Stimulated activated naive CD8-positive, alpha-beta T cell treated with anti-CD3 and anti-CD28 coated beads, Interleukin-15, Interleukin-2, amounts not matched to agents 100 ng/mL and 50 ng/mL, for 24 hours (primary cell): ENCODE measurements at regions not wholly inside any gene's neighbourhood (a gene's known extent, or its start where the extent isn't known, plus 50 kb on each side); places are given as distances from the start of the nearest gene placed in this dataset.

Experiments
- H3K27ac Mint-ChIP-seq: one replicate; pipeline ENCODE4 v1.8.0; 2021; ENCODE audit warnings: mild to moderate bottlenecking, mixed read lengths
- H3K27me3 Mint-ChIP-seq: one replicate; pipeline ENCODE4 v1.8.0; 2021; ENCODE audit warnings: mixed read lengths
- H3K36me3 Mint-ChIP-seq: one replicate; pipeline ENCODE4 v1.8.0; 2021; ENCODE audit warnings: low read depth, mixed read lengths
- H3K4me1 Mint-ChIP-seq: one replicate; pipeline ENCODE4 v1.8.0; 2021; ENCODE audit warnings: low read depth, mixed read lengths
- H3K4me3 Mint-ChIP-seq: one replicate; pipeline ENCODE4 v1.8.0; 2021; ENCODE audit warnings: mild to moderate bottlenecking, mixed read lengths
- H3K9me3 Mint-ChIP-seq: one replicate; pipeline ENCODE4 v1.8.0; 2021; ENCODE audit warnings: mixed read lengths

- no peaks in the 10 kb centered on the region for H3K36me3 Mint-ChIP-seq
- no peaks in the 10 kb centered on the region for H3K9me3 Mint-ChIP-seq
- H3K27me3 Mint-ChIP-seq, result peaks cover 17% of the 10 kb centered on the region
- H3K4me1 Mint-ChIP-seq, result no peaks in the 10 kb centered on the region
- no peak overlapping the region for H3K27ac Mint-ChIP-seq
- no peak overlapping the region for H3K4me3 Mint-ChIP-seq
Measured at GRCh38 chr2:16538707-16539106, 126.9 kb downstream of the CYRIA start.

- Mint-ChIP-seq H3K9me3 (no peaks in the 10 kb centered on the region), H3K4me1 (no peaks in the 10 kb centered on the region), H3K4me3 (no peak overlapping the region), H3K36me3 (no peaks in the 10 kb centered on the region), H3K27ac (no peak overlapping the region), H3K27me3 (peaks cover 17% of the 10 kb centered on the region)
Measured at GRCh38 chr2:16537347-16537746, 128.3 kb downstream of the CYRIA start.

GRCh38 chr2:16526193-16526592 lies 139.4 kb downstream of the CYRIA start:
- Mint-ChIP-seq H3K27me3 (peaks cover 3% of the 10 kb centered on the region), H3K9me3 (no peaks in the 10 kb centered on the region), H3K27ac (no peak overlapping the region), H3K4me1 (no peaks in the 10 kb centered on the region), H3K4me3 (no peak overlapping the region), H3K36me3 (no peaks in the 10 kb centered on the region)

- Mint-ChIP-seq H3K27me3 (peaks cover 3% of the 10 kb centered on the region), H3K9me3 (no peaks in the 10 kb centered on the region), H3K36me3 (no peaks in the 10 kb centered on the region), H3K4me3 (no peak overlapping the region), H3K27ac (no peak overlapping the region), H3K4me1 (no peaks in the 10 kb centered on the region)
Measured at GRCh38 chr2:16525265-16525887, 140.3 kb downstream of the CYRIA start.

GRCh38 chr2:16523711-16524110 lies 141.9 kb downstream of the CYRIA start:
- H3K36me3 Mint-ChIP-seq, result no peaks in the 10 kb centered on the region
- no peaks in the 10 kb centered on the region for H3K9me3 Mint-ChIP-seq
- no peak overlapping the region for H3K27ac Mint-ChIP-seq

GRCh38 chr2:16522031-16522831 lies 143.4 kb downstream of the CYRIA start:
- Mint-ChIP-seq H3K4me1 (no peaks in the 10 kb centered on the region), H3K27ac (no peak overlapping the region), H3K9me3 (no peaks in the 10 kb centered on the region), H3K4me3 (no peak overlapping the region), H3K36me3 (no peaks in the 10 kb centered on the region), H3K27me3 (peaks cover 9% of the 10 kb centered on the region)

More at GRCh38 chr2:16523711-16524110, 141.9 kb downstream of the CYRIA start:
- peaks cover 3% of the 10 kb centered on the region for H3K27me3 Mint-ChIP-seq
- H3K4me3 Mint-ChIP-seq, result no peak overlapping the region
- no peaks in the 10 kb centered on the region for H3K4me1 Mint-ChIP-seq

GRCh38 chr2:16520891-16521290 lies 144.7 kb downstream of the CYRIA start:
- no peaks in the 10 kb centered on the region for H3K36me3 Mint-ChIP-seq
- H3K27me3 Mint-ChIP-seq, result peaks cover 10% of the 10 kb centered on the region
- H3K4me1 Mint-ChIP-seq, result no peaks in the 10 kb centered on the region
- no peak overlapping the region for H3K4me3 Mint-ChIP-seq
- H3K27ac Mint-ChIP-seq, result no peak overlapping the region
- no peaks in the 10 kb centered on the region for H3K9me3 Mint-ChIP-seq

- H3K4me1 Mint-ChIP-seq, result no peaks in the 10 kb centered on the region
- H3K27ac Mint-ChIP-seq, result no peak overlapping the region
- H3K36me3 Mint-ChIP-seq, result no peaks in the 10 kb centered on the region
- no peak overlapping the region for H3K4me3 Mint-ChIP-seq
- H3K9me3 Mint-ChIP-seq, result no peaks in the 10 kb centered on the region
- peaks cover 30% of the 10 kb centered on the region for H3K27me3 Mint-ChIP-seq
Measured at GRCh38 chr2:16515696-16516095, 149.9 kb downstream of the CYRIA start.

- Mint-ChIP-seq H3K4me3 (no peak overlapping the region), H3K4me1 (no peaks in the 10 kb centered on the region), H3K36me3 (no peaks in the 10 kb centered on the region), H3K27ac (no peak overlapping the region), H3K9me3 (no peaks in the 10 kb centered on the region), H3K27me3 (peaks cover 50% of the 10 kb centered on the region)
Measured at GRCh38 chr2:16513626-16514025, 152.0 kb downstream of the CYRIA start.

GRCh38 chr2:16511041-16511440 lies 154.6 kb downstream of the CYRIA start:
- Mint-ChIP-seq H3K4me1 (no peaks in the 10 kb centered on the region), H3K27ac (no peak overlapping the region), H3K4me3 (no peak overlapping the region), H3K27me3 (peaks cover 48% of the 10 kb centered on the region), H3K9me3 (no peaks in the 10 kb centered on the region), H3K36me3 (no peaks in the 10 kb centered on the region)

- Mint-ChIP-seq H3K36me3 (no peaks in the 10 kb centered on the region), H3K4me1 (no peaks in the 10 kb centered on the region), H3K27ac (no peak overlapping the region), H3K9me3 (no peaks in the 10 kb centered on the region), H3K4me3 (no peak overlapping the region), H3K27me3 (peaks cover 42% of the 10 kb centered on the region)
Measured at GRCh38 chr2:16509042-16509441, 156.6 kb downstream of the CYRIA start.

GRCh38 chr2:16508490-16508851 lies 157.2 kb downstream of the CYRIA start:
- Mint-ChIP-seq H3K27ac (no peak overlapping the region), H3K9me3 (no peaks in the 10 kb centered on the region), H3K36me3 (no peaks in the 10 kb centered on the region), H3K27me3 (peaks cover 42% of the 10 kb centered on the region), H3K4me1 (no peaks in the 10 kb centered on the region), H3K4me3 (no peak overlapping the region)

- H3K27me3 Mint-ChIP-seq, result peaks cover 42% of the 10 kb centered on the region
- no peak overlapping the region for H3K4me3 Mint-ChIP-seq
- H3K27ac Mint-ChIP-seq, result no peak overlapping the region
- no peaks in the 10 kb centered on the region for H3K9me3 Mint-ChIP-seq
- no peaks in the 10 kb centered on the region for H3K4me1 Mint-ChIP-seq
- H3K36me3 Mint-ChIP-seq, result no peaks in the 10 kb centered on the region
Measured at GRCh38 chr2:16507655-16508489, 157.8 kb downstream of the CYRIA start.

GRCh38 chr2:16506366-16506765 lies 159.3 kb downstream of the CYRIA start:
- Mint-ChIP-seq H3K36me3 (no peaks in the 10 kb centered on the region), H3K4me1 (no peaks in the 10 kb centered on the region), H3K27me3 (peaks cover 33% of the 10 kb centered on the region), H3K27ac (no peak overlapping the region), H3K9me3 (no peaks in the 10 kb centered on the region), H3K4me3 (no peak overlapping the region)
